HG02943 (cell line): ENCODE measurements at regions not wholly inside any gene's neighbourhood (a gene's known extent, or its start where the extent isn't known, plus 50 kb on each side); places are given as distances from the start of the nearest gene placed in this dataset.

Experiments used
- ATAC-seq: cut with Tn5 transposase; IDR thresholded peaks from one replicate; pipeline ENCODE4 v1.9.1; 2021; ENCODE audit warnings: mild to moderate bottlenecking, low read depth, moderate library complexity; ENCODE audit not compliant: unreplicated experiment

- no peak for ATAC-seq
Measured at GRCh38 chr6:105603788-105604586, 201.1 kb upstream of the PREP start.

- ATAC-seq: peak; percentile 75
Measured at GRCh38 chr6:105601541-105602236, 198.8 kb upstream of the PREP start.

GRCh38 chr6:105600336-105601260, 197.7 kb upstream of the PREP start:
- ATAC-seq: no peak

- ATAC-seq: no peak
Measured at GRCh38 chr6:105598264-105598663, 195.4 kb upstream of the PREP start.

GRCh38 chr6:105596284-105596755, 193.4 kb upstream of the PREP start:
- no peak for ATAC-seq

- no peak for ATAC-seq
Measured at GRCh38 chr6:105595829-105596228, 192.9 kb upstream of the PREP start.

GRCh38 chr6:105594821-105595220, 191.9 kb upstream of the PREP start:
- no peak for ATAC-seq

GRCh38 chr6:105593805-105594671, 191.2 kb upstream of the PREP start:
- no peak for ATAC-seq

GRCh38 chr6:105593056-105593690, 190.3 kb upstream of the PREP start:
- ATAC-seq: no peak

GRCh38 chr6:105592329-105592728, 189.4 kb upstream of the PREP start:
- no peak for ATAC-seq

GRCh38 chr6:105591053-105591452, 188.2 kb upstream of the PREP start:
- peak; percentile 71 for ATAC-seq

- ATAC-seq: no peak
Measured at GRCh38 chr6:105588123-105588710, 185.3 kb upstream of the PREP start.

- ATAC-seq: no peak
Measured at GRCh38 chr6:105587349-105588122, 184.7 kb upstream of the PREP start.

GRCh38 chr6:105578179-105578707, 175.4 kb upstream of the PREP start:
- no peak for ATAC-seq

- ATAC-seq: no peak
Measured at GRCh38 chr6:105573556-105573955, 170.7 kb upstream of the PREP start.

GRCh38 chr6:105573138-105573537, 170.3 kb upstream of the PREP start:
- ATAC-seq: no peak

- no peak for ATAC-seq
Measured at GRCh38 chr6:105570416-105570815, 167.5 kb upstream of the PREP start.

GRCh38 chr6:105569706-105570105, 166.8 kb upstream of the PREP start:
- ATAC-seq: no peak
